ENCODE measurements at regions not wholly inside any gene's neighbourhood (a gene's known extent, or its start where the extent isn't known, plus 50 kb on each side); places are given as distances from the start of the nearest gene placed in this dataset.

- DNase-seq (ENCODE audit: low read depth) = no peak
- TF ChIP-seq CTCF (conservative IDR thresholded peaks at IDR 0.05; ENCODE audit: low read depth, low read length) = no peak
- no peak overlapping the region for H3K4me3 ChIP-seq (ENCODE audit: low read depth, low read length)
These were observed 278.6 kb upstream of the ITM2A start for GRCh38 chrX:79645749-79646148.

- no peak overlapping the region for H3K4me3 ChIP-seq (ENCODE audit: low read depth, low read length)
- no peak for TF ChIP-seq CTCF (conservative IDR thresholded peaks at IDR 0.05; ENCODE audit: low read depth, low read length)
- DNase-seq (ENCODE audit: low read depth) = no peak
These were observed 264.4 kb upstream of the ITM2A start for GRCh38 chrX:79631526-79631925.

GRCh38 chrX:79630033-79631009 is 263.2 kb upstream of the ITM2A start:
- DNase-seq (ENCODE audit: low read depth) = no peak
- H3K4me3 ChIP-seq (ENCODE audit: low read depth, low read length) = no peak overlapping the region
- no peak for TF ChIP-seq CTCF (conservative IDR thresholded peaks at IDR 0.05; ENCODE audit: low read depth, low read length)

GRCh38 chrX:79623098-79623762 is 256.1 kb upstream of the ITM2A start:
- DNase-seq (ENCODE audit: low read depth) = no peak
- no peak for TF ChIP-seq CTCF (conservative IDR thresholded peaks at IDR 0.05; ENCODE audit: low read depth, low read length)

GRCh38 chrX:79618280-79618679 is 251.1 kb upstream of the ITM2A start:
- TF ChIP-seq CTCF (conservative IDR thresholded peaks at IDR 0.05; ENCODE audit: low read depth, low read length) = no peak
- DNase-seq (ENCODE audit: low read depth) = no peak

More at GRCh38 chrX:79623098-79623762, 256.1 kb upstream of the ITM2A start:
- no peak overlapping the region for H3K4me3 ChIP-seq (ENCODE audit: low read depth, low read length)

GRCh38 chrX:79604364-79604763 is 237.2 kb upstream of the ITM2A start:
- DNase-seq (ENCODE audit: low read depth) = no peak
- no peak overlapping the region for H3K4me3 ChIP-seq (ENCODE audit: low read depth, low read length)
- TF ChIP-seq CTCF (conservative IDR thresholded peaks at IDR 0.05; ENCODE audit: low read depth, low read length) = no peak

More at GRCh38 chrX:79618280-79618679, 251.1 kb upstream of the ITM2A start:
- no peak overlapping the region for H3K4me3 ChIP-seq (ENCODE audit: low read depth, low read length)
